Lower leg skin (tissue), 4 donors: ENCODE measurements at regions not wholly inside any gene's neighbourhood (a gene's known extent, or its start where the extent isn't known, plus 50 kb on each side); places are given as distances from the start of the nearest gene placed in this dataset.

Source experiments
- DNase-seq, 2 donors: peaks; one replicate each; pipeline ENCODE4 v3.0.0-alpha.2; 2019; ENCODE audit warnings: low spot score in 2 of 2
- H3K4me3 ChIP-seq: fragments of 200-600 bp; sonication (generic); 2 replicates; pipeline ENCODE4 v1.5.1; 2017; ENCODE audit warnings: mild to moderate bottlenecking, low read depth; ENCODE audit not compliant: poor library complexity, severe bottlenecking
- CTCF ChIP-seq, 3 donors: fragments of 450-650 bp; IDR thresholded peaks; one replicate each; pipeline ENCODE4 v1.5.1; 2016; ENCODE audit warnings: antibody characterized with exemption in 3 of 3, mild to moderate bottlenecking in 3 of 3, moderate library complexity in 2 of 3
- POLR2A ChIP-seq, 2 donors: fragments of 450-650 bp; IDR thresholded peaks; one replicate each; pipeline ENCODE4 v1.6.1; 2016 to 2017; ENCODE audit warnings: antibody characterized with exemption in 2 of 2, mild to moderate bottlenecking in 1 of 2, moderate library complexity in 1 of 2
- WGBS, 2 donors: methylation state at CpG; one replicate each; pipeline ENCODE4 v1.1.5; 2018; 5-methylcytosine and 5-hydroxymethylcytosine counted together
- intact Hi-C: fragments of 100-400 bp; cut with DNase I; formaldehyde crosslinking; loops from one replicate; pipeline ENCODE4 v1.15.0; 2023; ENCODE audit warnings: low total_unique reads

- 90 to 92% methylated on average over 2 of the region's 2 CpGs for WGBS, 2 donors
- TF ChIP-seq POLR2A (IDR thresholded peaks at IDR 0.05) (no peak), CTCF (IDR thresholded peaks at IDR 0.05) (no peak)
- no peak for DNase-seq
- intact Hi-C loops, result no loop called here
- H3K4me3 ChIP-seq, result no peak overlapping the region
Observed at GRCh38 chr21:27614231-27614630, 647.3 kb upstream of the ADAMTS5 start.

GRCh38 chr21:27606422-27606821 is 639.5 kb upstream of the ADAMTS5 start:
- H3K4me3 ChIP-seq, result no peak overlapping the region
- no peak for TF ChIP-seq CTCF (IDR thresholded peaks at IDR 0.05)
- TF ChIP-seq POLR2A (IDR thresholded peaks at IDR 0.05), result no peak
- DNase-seq, result no peak
- 95 to 96% methylated on average over 9 of the region's 9 CpGs for WGBS, 2 donors
- intact Hi-C loops, result no loop called here

- intact Hi-C loops, result no loop called here
- H3K4me3 ChIP-seq, result no peak overlapping the region
- TF ChIP-seq CTCF (IDR thresholded peaks at IDR 0.05) (no peak), POLR2A (IDR thresholded peaks at IDR 0.05) (no peak)
- DNase-seq, result no peak
Observed at GRCh38 chr21:27596196-27596595, 629.3 kb upstream of the ADAMTS5 start.

GRCh38 chr21:27595716-27596115 is 628.8 kb upstream of the ADAMTS5 start:
- intact Hi-C loops, result no loop called here
- 90 to 93% methylated on average over 1 of the region's 1 CpG for WGBS, 2 donors

GRCh38 chr21:27590271-27590670 is 623.4 kb upstream of the ADAMTS5 start:
- no peak for TF ChIP-seq POLR2A (IDR thresholded peaks at IDR 0.05)
- intact Hi-C loops, result no loop called here
- DNase-seq, result no peak
- H3K4me3 ChIP-seq, result no peak overlapping the region
- WGBS, 2 donors, result 49 to 65% methylated on average over 6 of the region's 6 CpGs

More at GRCh38 chr21:27595716-27596115, 628.8 kb upstream of the ADAMTS5 start:
- no peak for TF ChIP-seq CTCF (IDR thresholded peaks at IDR 0.05)
- no peak for TF ChIP-seq POLR2A (IDR thresholded peaks at IDR 0.05)
- no peak overlapping the region for H3K4me3 ChIP-seq
- no peak for DNase-seq

- intact Hi-C loops, result no loop called here
- TF ChIP-seq POLR2A (IDR thresholded peaks at IDR 0.05) (no peak), CTCF (IDR thresholded peaks at IDR 0.05) (no peak)
- WGBS, 2 donors, result 66 to 67% methylated on average over 3 of the region's 3 CpGs
- no peak overlapping the region for H3K4me3 ChIP-seq
- DNase-seq, result no peak
Observed at GRCh38 chr21:27589781-27590180, 622.9 kb upstream of the ADAMTS5 start.
